Coronary artery (tissue), 2 donors: ENCODE measurements at regions not wholly inside any gene's neighbourhood (a gene's known extent, or its start where the extent isn't known, plus 50 kb on each side); places are given as distances from the start of the nearest gene placed in this dataset.

Source experiments
- DNase-seq: peaks from one replicate; pipeline ENCODE4 v3.0.0-alpha.2; 2017; ENCODE audit warnings: low spot score
- H3K27ac ChIP-seq, 2 donors: fragments of 200-600 bp; sonication (generic); one replicate each; pipeline ENCODE4 v1.5.1; 2016 to 2019
- H3K4me3 ChIP-seq: fragments of 200-600 bp; sonication (generic); 2 replicates; pipeline ENCODE4 v1.5.1; 2016; ENCODE audit warnings: mild to moderate bottlenecking, moderate library complexity
- TF ChIP-seq, protein P1 (sequence below): fragments of 200-600 bp; sonication (generic); IDR thresholded peaks from one replicate; pipeline ENCODE4 v1.5.1; 2019; ENCODE audit warnings: antibody characterized with exemption

DNA sequence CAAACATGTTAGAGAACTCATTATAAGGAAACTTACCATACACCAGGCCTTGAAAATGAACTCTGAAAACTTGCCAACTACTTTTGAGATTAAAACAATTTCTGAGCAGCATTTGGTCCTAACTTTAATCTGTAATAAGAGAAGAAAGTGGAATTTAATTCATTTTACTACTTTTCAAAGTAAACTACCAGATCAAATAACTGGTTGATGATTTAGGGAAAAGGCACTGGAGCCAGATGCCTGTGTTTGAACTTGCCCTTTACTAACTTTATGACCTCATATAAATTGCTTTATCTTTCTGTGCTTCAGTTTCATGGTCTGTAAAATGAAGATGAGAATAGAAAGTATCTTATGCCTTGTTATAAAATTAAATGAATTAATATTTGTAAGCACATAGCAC, 159.9 kb upstream of the PCDH18 start:
- Histone ChIP-seq H3K4me3 (no peak overlapping the region), H3K27ac (peak overlapping the region in 1 of 2 donors; percentile 5)
- TF ChIP-seq, protein P1, sequence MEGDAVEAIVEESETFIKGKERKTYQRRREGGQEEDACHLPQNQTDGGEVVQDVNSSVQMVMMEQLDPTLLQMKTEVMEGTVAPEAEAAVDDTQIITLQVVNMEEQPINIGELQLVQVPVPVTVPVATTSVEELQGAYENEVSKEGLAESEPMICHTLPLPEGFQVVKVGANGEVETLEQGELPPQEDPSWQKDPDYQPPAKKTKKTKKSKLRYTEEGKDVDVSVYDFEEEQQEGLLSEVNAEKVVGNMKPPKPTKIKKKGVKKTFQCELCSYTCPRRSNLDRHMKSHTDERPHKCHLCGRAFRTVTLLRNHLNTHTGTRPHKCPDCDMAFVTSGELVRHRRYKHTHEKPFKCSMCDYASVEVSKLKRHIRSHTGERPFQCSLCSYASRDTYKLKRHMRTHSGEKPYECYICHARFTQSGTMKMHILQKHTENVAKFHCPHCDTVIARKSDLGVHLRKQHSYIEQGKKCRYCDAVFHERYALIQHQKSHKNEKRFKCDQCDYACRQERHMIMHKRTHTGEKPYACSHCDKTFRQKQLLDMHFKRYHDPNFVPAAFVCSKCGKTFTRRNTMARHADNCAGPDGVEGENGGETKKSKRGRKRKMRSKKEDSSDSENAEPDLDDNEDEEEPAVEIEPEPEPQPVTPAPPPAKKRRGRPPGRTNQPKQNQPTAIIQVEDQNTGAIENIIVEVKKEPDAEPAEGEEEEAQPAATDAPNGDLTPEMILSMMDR, result no peak
- DNase-seq, result no peak

DNA sequence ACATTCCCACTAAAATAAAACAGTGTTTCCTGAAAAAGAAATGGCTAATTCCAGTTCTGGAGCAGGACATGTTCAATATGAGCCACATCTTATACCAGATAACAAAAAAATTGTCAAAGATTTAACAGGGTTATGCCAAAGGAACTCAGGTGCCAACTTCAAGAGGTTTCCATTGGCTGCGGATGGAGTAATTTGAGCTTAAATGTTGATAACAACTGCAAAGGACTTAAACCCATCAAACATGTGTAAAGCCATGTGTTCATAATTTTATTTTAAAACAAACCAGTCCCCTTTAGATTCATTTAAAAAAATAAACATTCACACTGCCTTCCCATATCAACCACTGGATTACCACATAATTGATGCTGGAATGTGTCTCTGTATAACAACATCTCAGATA, 156.4 kb upstream of the PCDH18 start:
- Histone ChIP-seq H3K27ac (no peak overlapping the region), H3K4me3 (no peak overlapping the region)
- DNase-seq, result no peak
- TF ChIP-seq, protein P1, result no peak

DNA sequence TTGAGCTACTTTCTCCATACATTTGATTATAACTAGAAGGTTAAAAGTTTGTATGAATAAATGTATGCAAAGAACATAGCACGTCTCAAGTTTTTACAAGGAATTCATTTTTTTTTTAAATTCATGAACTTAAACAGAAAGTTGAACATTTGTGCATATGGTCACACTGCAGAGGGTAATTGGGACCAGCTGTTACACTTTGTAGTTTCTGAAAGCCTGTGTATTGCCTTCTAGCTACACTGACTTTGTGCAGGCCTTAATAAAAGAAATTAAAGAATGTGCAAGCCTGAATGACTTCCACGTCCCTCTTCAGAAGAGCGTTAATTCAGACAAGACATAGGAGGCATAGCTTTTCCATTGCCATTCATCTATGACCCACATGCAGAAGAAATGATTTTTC, 153.1 kb upstream of the PCDH18 start:
- no peak for DNase-seq
- no peak overlapping the region for H3K27ac ChIP-seq
- H3K4me3 ChIP-seq, result no peak overlapping the region
- TF ChIP-seq, protein P1, result no peak

DNA sequence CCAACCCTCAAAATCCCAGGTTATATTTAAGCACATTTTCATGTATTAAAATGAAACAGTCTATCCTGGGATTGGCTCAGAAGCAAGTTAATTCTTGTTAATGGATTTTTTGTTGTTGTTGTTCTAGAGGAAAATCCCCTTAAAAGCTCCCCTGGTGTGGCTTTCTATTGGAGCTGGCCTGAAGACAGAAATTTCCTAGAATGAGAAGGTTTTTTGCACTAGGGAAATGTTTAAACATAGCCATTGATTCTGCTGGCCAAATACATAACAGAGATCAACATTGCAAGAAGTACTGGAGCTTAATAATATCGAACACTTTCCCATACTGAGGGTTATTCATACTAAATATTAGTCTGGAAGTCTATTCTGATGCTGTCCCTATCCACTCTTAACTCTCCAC, 148.8 kb upstream of the PCDH18 start:
- Histone ChIP-seq H3K4me3 (no peak overlapping the region), H3K27ac (no peak overlapping the region)
- TF ChIP-seq, protein P1, result no peak
- no peak for DNase-seq

DNA sequence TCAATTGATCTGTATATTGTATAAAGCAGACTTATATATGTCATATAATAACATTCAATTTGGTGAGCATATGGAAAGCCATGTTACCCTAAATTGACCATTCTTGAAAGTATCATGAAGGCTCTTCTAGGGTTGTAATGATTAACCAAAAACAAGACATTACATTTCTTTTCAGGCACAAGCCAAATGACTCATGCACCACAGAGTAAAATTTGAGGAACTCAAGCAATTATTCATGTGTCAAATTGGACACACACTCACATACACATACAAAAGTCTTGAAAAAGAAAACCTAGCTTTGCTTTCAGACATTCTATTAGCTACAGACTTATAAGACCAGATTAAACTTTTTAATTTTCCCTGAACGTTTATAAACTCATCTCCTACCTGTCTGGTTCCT, 146.5 kb upstream of the PCDH18 start:
- H3K27ac ChIP-seq, result no peak overlapping the region
- H3K4me3 ChIP-seq, result no peak overlapping the region
- DNase-seq, result no peak
- TF ChIP-seq, protein P1, result no peak

DNA sequence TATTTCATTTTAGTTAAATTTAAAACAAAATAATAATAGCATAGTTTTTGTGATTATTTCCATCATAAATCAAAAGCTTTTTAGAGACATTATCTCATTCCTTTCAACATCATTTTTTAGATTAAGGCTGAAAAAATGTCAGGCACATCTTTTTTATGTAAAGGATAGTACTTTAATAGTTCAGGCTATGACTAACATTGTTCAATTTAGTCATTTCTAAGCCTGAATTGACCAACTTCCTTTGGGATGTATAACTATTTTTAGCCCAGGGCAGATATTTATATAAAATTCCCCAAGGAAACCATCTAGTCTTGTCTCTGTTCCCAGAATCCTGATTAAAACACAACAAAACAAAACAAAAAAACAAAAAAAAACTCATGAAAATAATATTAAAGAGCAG, 145.6 kb upstream of the PCDH18 start:
- no peak for DNase-seq
- H3K27ac ChIP-seq, result no peak overlapping the region
- H3K4me3 ChIP-seq, result no peak overlapping the region
- TF ChIP-seq, protein P1, result no peak

DNA sequence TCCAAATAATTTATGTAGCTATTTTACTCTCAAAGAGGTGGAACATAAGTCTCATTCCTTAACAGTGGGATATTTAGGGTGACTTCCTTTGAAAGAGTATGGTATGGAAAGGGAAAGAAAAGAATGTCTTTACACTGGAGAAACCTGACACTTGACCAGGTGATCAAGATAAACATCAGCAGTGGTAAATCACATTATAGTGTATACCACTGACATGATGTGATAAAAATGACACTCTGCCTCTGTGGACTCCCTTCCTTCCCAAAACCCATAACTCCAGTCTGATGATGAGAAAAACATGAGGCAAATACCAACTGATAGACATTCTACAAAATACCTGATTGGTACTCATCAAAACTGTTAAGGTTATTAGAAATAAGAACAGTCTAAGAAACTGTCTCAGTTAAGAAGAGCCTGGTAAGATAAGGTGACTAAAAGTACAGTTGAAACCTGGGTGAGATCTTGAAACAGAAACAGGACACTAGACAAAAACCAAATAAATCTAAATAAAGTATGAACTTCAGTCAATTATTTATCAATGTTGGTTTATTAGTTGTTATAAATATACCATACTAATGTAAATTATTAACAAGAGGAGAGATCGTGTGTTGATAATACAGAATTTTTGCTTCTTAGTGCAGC, 144.2 kb upstream of the PCDH18 start:
- H3K27ac ChIP-seq, result no peak overlapping the region
- DNase-seq, result no peak
- TF ChIP-seq, protein P1, result no peak
- no peak overlapping the region for H3K4me3 ChIP-seq
